ENCODE measurements at regions not wholly inside any gene's neighbourhood (a gene's known extent, or its start where the extent isn't known, plus 50 kb on each side); places are given as distances from the start of the nearest gene placed in this dataset.

GRCh38 chrX:39603230-39603629 is 494.5 kb downstream of the BCOR start:
- TF ChIP-seq POLR2A (IDR thresholded peaks at IDR 0.05) (no peak), POLR2AphosphoS5 (IDR thresholded peaks at IDR 0.05) (no peak)
- TF ChIP-seq, protein P1, sequence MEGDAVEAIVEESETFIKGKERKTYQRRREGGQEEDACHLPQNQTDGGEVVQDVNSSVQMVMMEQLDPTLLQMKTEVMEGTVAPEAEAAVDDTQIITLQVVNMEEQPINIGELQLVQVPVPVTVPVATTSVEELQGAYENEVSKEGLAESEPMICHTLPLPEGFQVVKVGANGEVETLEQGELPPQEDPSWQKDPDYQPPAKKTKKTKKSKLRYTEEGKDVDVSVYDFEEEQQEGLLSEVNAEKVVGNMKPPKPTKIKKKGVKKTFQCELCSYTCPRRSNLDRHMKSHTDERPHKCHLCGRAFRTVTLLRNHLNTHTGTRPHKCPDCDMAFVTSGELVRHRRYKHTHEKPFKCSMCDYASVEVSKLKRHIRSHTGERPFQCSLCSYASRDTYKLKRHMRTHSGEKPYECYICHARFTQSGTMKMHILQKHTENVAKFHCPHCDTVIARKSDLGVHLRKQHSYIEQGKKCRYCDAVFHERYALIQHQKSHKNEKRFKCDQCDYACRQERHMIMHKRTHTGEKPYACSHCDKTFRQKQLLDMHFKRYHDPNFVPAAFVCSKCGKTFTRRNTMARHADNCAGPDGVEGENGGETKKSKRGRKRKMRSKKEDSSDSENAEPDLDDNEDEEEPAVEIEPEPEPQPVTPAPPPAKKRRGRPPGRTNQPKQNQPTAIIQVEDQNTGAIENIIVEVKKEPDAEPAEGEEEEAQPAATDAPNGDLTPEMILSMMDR (IDR thresholded peaks at IDR 0.05 in 8 of 11, conservative IDR thresholded peaks at IDR 0.05 in 3 of 11) = no peak

All from spleen (tissue), 7 donors.